GM12878 (cell line): ENCODE measurements at regions not wholly inside any gene's neighbourhood (a gene's known extent, or its start where the extent isn't known, plus 50 kb on each side); places are given as distances from the start of the nearest gene placed in this dataset.

Experiments
- ATAC-seq: fragments of 200-7000 bp; cut with Tn5 transposase; 3 replicates; pipeline ENCODE4 v1.9.1; 2020; ENCODE audit warnings: mild to moderate bottlenecking, moderate library complexity
- BruUV-seq: library from RNA; stranded (reverse); fragments of 400-500 nt; replicated peaks from 2 replicates; lab custom pipeline; 2021; lab: Mats Ljungman, UMichigan
- CTCF ChIA-PET: fragments of 300-600 bp; sonication (Branson Sonifier 250); formaldehyde crosslinking; extraction: SDS; loops from one replicate; lab custom pipeline; 2021; ENCODE audit warnings: inconsistent platforms; lab: Yijun Ruan, JAX
- POLR2A ChIA-PET: fragments of 350-600 bp; formaldehyde crosslinking; extraction: SDS; loops from one replicate; lab custom pipeline; 2021; ENCODE audit warnings: inconsistent platforms; lab: Charles Lee
- RAD21 ChIA-PET: fragments of 300-600 bp; sonication (Branson Sonifier 250); formaldehyde crosslinking; loops from one replicate; lab custom pipeline; 2023; ENCODE audit warnings: antibody characterized with exemption; ENCODE audit not compliant: unreplicated experiment; lab: Charles Lee
- SMC1A ChIA-PET: fragments of 300-600 bp; sonication (Branson Sonifier 250); formaldehyde crosslinking; loops from one replicate; lab custom pipeline; 2023; ENCODE audit not compliant: unreplicated experiment, uncharacterized antibody; lab: Charles Lee
- DNase-seq: peaks from one replicate; pipeline ENCODE4 v3.0.0-alpha.2; 2011; ENCODE audit warnings: low read depth, low spot score
- FAIRE-seq: peaks from 3 replicates; lab custom pipeline; 2011; peaks lifted over from hg19 to GRCh38; lab: Jason Lieb, UNC
- H2AFZ ChIP-seq: 2 replicates; pipeline ENCODE4 v1.6.0; 2011; ENCODE audit warnings: low read depth, low read length, control low read depth; ENCODE audit not compliant: control insufficient read depth
- H3K27ac ChIP-seq: 2 replicates; pipeline ENCODE4 v1.5.1; 2011; ENCODE audit warnings: control low read depth; ENCODE audit not compliant: control insufficient read depth, insufficient read depth
- H3K27me3 ChIP-seq, 2 experiments: replicated peaks in 1 of 2; 2 replicates each; pipeline versions ENCODE4 v1.6.0 to v1.6.1; 2011; ENCODE audit warnings: low read length in 1 of 2; ENCODE audit not compliant: control insufficient read depth in 2 of 2, insufficient read depth in 2 of 2
- H3K36me3 ChIP-seq, 2 experiments: 2 replicates each; pipeline ENCODE4 v1.5.1; 2011; ENCODE audit warnings: low read length in 1 of 2; ENCODE audit not compliant: control insufficient read depth in 2 of 2, insufficient read depth in 2 of 2
- H3K4me1 ChIP-seq: 2 replicates; pipeline ENCODE4 v1.6.1; 2011; ENCODE audit warnings: mild to moderate bottlenecking, low read length, moderate library complexity, mixed read lengths; ENCODE audit not compliant: control insufficient read depth, insufficient read depth
- H3K4me2 ChIP-seq: 2 replicates; pipeline ENCODE4 v1.6.0; 2011; ENCODE audit warnings: control low read depth; ENCODE audit not compliant: control insufficient read depth, insufficient read depth
- H3K4me3 ChIP-seq: fragments of 200-600 bp; sonication (generic); 2 replicates; pipeline ENCODE4 v1.5.1; 2016
- H3K79me2 ChIP-seq: 2 replicates; pipeline ENCODE4 v1.6.0; 2011; ENCODE audit warnings: low read length; ENCODE audit not compliant: control insufficient read depth, insufficient read depth
- H3K9ac ChIP-seq: 2 replicates; pipeline ENCODE4 v1.8.0; 2011; ENCODE audit warnings: low read length, control low read depth, mixed read lengths; ENCODE audit not compliant: control insufficient read depth, insufficient read depth
- H3K9me3 ChIP-seq: replicated peaks from 3 replicates; pipeline ENCODE4 v1.5.1; 2011; ENCODE audit warnings: mild to moderate bottlenecking, low read length; ENCODE audit not compliant: control insufficient read depth, insufficient read depth
- H4K20me1 ChIP-seq: 2 replicates; pipeline ENCODE4 v1.6.0; 2011; ENCODE audit not compliant: control insufficient read depth, insufficient read depth
- CBX5 ChIP-seq: sonication (generic); IDR thresholded peaks from 2 replicates; pipeline ENCODE4 v1.6.1; 2016; ENCODE audit warnings: low read depth, moderate library complexity, mild to moderate bottlenecking, inconsistent platforms
- CREM ChIP-seq: IDR thresholded peaks from 2 replicates; pipeline ENCODE4 v1.6.1; 2014; ENCODE audit warnings: antibody characterized with exemption, low read depth
- HCFC1 ChIP-seq: fragments of 150-350 bp; IDR thresholded peaks from 2 replicates; pipeline ENCODE4 v1.6.1; 2014; ENCODE audit warnings: low read length
- MXI1 ChIP-seq: fragments of 150-350 bp; IDR thresholded peaks from 2 replicates; pipeline ENCODE4 v1.6.1; 2011; ENCODE audit warnings: low read depth, mild to moderate bottlenecking, inconsistent platforms, low read length, improper control_type of control experiment
- NR2F1 ChIP-seq: fragments of 450-650 bp; conservative IDR thresholded peaks from 2 replicates; pipeline ENCODE4 v1.6.1; 2017; ENCODE audit warnings: mild to moderate bottlenecking
- PBX3 ChIP-seq: IDR thresholded peaks from 2 replicates; pipeline ENCODE4 v1.6.1; 2011; ENCODE audit warnings: mild to moderate bottlenecking, low read depth, low read length, moderate library complexity; ENCODE audit not compliant: insufficient replicate concordance
- POU2F2 ChIP-seq: IDR thresholded peaks from 3 replicates; pipeline ENCODE4 v1.6.1; 2011; ENCODE audit warnings: low read depth, mild to moderate bottlenecking, low read length, borderline replicate concordance
- RELA ChIP-seq: fragments of 450-650 bp; IDR thresholded peaks from 2 replicates; pipeline ENCODE4 v1.8.0; 2014; ENCODE audit warnings: borderline replicate concordance; ENCODE audit not compliant: partially characterized antibody
- RELB ChIP-seq: fragments of 450-650 bp; IDR thresholded peaks from 2 replicates; pipeline ENCODE4 v1.6.1; 2017; ENCODE audit warnings: low read depth, mild to moderate bottlenecking, moderate library complexity
- ZNF384 ChIP-seq: IDR thresholded peaks from 2 replicates; pipeline ENCODE4 v1.6.1; 2012; ENCODE audit warnings: low read depth, mild to moderate bottlenecking, low read length, improper control_type of control experiment, borderline replicate concordance
- ZZZ3 ChIP-seq: IDR thresholded peaks from 2 replicates; pipeline ENCODE4 v1.6.1; 2011; ENCODE audit warnings: low read depth; ENCODE audit not compliant: control insufficient read depth, insufficient read length
- WGBS: methylation state at CpG from one replicate; pipeline ENCODE4 v1.1.6; 2016; ENCODE audit warnings: low lambda C conversion rate; ENCODE audit not compliant: insufficient replicate concordance, insufficient coverage; ENCODE audit errors: missing lambda C conversion rate; 5-methylcytosine and 5-hydroxymethylcytosine counted together
- in situ Hi-C: fragments of 300-500 bp; cut with MboI; formaldehyde crosslinking; loops from 9 replicates; pipeline ENCODE4 v1.14.3; 2018; ENCODE audit warnings: mixed read lengths
- intact Hi-C: fragments of 100-400 bp; cut with micrococcal nuclease; formaldehyde crosslinking; loops from one replicate; pipeline ENCODE4 v1.14.2; 2022; ENCODE audit not compliant: unreplicated experiment
- TF ChIP-seq, protein P1 (sequence below), 3 experiments: IDR thresholded peaks in 2 of 3; conservative IDR thresholded peaks in 1 of 3; 2 replicates each; pipeline ENCODE4 v1.5.1; 2011; ENCODE audit warnings: low read depth in 3 of 3, low read length in 3 of 3, mild to moderate bottlenecking in 3 of 3, control low read depth in 2 of 3, moderate library complexity in 2 of 3, inconsistent platforms in 1 of 3, mixed read lengths in 1 of 3; ENCODE audit not compliant: control insufficient read depth in 2 of 3, insufficient read depth in 1 of 3; ENCODE audit errors: extremely low read depth in 1 of 3

DNA sequence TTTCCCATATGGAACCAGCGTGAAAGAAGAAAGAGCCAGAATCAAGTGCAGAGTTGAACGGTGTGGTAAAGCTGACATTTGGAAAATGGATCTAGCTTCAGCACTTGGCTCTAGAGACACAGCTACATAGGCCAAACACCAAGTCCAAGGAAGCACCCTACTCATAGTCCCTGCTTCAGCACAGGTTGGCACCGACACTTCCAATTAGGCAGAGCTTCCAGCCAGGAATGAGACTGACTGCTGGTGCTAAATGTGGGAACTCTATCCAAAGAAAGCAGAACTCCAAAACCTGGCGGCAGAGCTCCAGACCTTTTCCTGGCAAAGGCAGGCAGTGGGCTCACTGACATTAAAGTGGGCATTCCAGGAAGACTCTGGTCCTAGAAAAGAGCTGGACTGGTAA is 125.4 kb upstream of the CTNNA2 start (continued):
- TF ChIP-seq ZZZ3 (no peak), RELA (no peak), CREM (no peak)

DNA sequence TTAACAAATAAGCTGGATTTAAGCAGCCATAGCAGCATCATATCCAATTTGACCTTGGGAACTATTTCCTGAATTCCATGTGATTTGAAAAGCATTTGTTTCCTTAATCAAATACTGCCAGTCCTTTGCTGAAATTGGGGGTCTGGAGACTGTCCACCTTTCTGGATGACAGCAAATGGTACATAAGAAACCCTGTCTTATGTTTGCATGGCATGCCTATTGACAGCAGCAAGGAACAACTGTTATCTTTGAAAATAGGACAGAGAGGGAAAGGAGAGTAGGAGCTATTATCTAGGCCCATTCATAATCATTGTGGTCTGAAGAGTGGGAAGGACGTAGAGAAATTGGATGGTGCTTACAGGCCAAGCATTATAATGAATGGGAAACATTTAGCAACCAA is 129.2 kb upstream of the CTNNA2 start:
- no peak overlapping the region for H3K27ac ChIP-seq
- FAIRE-seq, result no peak

More for the DNA sequence above, 129.2 kb upstream of the CTNNA2 start:
- Histone ChIP-seq H3K79me2 (no peaks in the 10 kb centered on the region), H3K4me2 (no peak overlapping the region), H2AFZ (no peak overlapping the region), H3K4me3 (no peak overlapping the region), H3K36me3 (no peaks in the 10 kb centered on the region), H3K4me1 (no peaks in the 10 kb centered on the region), H4K20me1 (no peaks in the 10 kb centered on the region), H3K27me3 (no peaks in the 10 kb centered on the region), H3K9ac (no peak overlapping the region), H3K9me3 (no peaks in the 10 kb centered on the region)
- POLR2A ChIA-PET, result no interaction called here
- ATAC-seq (no peak), DNase-seq (no peak)
- in situ Hi-C loops, result no loop called here
- RAD21 ChIA-PET, result no interaction called here
- TF ChIP-seq MXI1 (no peak), CREM (no peak), NR2F1 (no peak), HCFC1 (no peak), PBX3 (no peak), RELB (no peak), CBX5 (no peak), POU2F2 (no peak), ZNF384 (no peak)
- TF ChIP-seq, protein P1, sequence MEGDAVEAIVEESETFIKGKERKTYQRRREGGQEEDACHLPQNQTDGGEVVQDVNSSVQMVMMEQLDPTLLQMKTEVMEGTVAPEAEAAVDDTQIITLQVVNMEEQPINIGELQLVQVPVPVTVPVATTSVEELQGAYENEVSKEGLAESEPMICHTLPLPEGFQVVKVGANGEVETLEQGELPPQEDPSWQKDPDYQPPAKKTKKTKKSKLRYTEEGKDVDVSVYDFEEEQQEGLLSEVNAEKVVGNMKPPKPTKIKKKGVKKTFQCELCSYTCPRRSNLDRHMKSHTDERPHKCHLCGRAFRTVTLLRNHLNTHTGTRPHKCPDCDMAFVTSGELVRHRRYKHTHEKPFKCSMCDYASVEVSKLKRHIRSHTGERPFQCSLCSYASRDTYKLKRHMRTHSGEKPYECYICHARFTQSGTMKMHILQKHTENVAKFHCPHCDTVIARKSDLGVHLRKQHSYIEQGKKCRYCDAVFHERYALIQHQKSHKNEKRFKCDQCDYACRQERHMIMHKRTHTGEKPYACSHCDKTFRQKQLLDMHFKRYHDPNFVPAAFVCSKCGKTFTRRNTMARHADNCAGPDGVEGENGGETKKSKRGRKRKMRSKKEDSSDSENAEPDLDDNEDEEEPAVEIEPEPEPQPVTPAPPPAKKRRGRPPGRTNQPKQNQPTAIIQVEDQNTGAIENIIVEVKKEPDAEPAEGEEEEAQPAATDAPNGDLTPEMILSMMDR (IDR thresholded peaks at IDR 0.05 in 2 of 3, conservative IDR thresholded peaks at IDR 0.05 in 1 of 3; ENCODE audit: control insufficient read depth in 2 of 3, extremely low read depth in 1 of 3, insufficient read depth in 1 of 3, low read depth in 3 of 3, low read length in 3 of 3), result no peak
- SMC1A ChIA-PET, result interaction anchor here (0.6 kb wide), 1 partner anchor 43 kb away, joined by 4 read pairs; no protein-coding TSS in a partner anchor
- WGBS, result 8% methylated on average over 1 of the region's 1 CpG
- intact Hi-C loops, result no loop called here
- no TSS peak for BruUV-seq
- CTCF ChIA-PET, result no interaction called here
